ENCODE measurements at regions not wholly inside any gene's neighbourhood (a gene's known extent, or its start where the extent isn't known, plus 50 kb on each side); places are given as distances from the start of the nearest gene placed in this dataset.

- no peak for TF ChIP-seq CTCF (IDR thresholded peaks at IDR 0.05)
- Histone ChIP-seq H3K27me3 (peaks cover 25% of the 10 kb centered on the region), H3K4me3 (ENCODE audit: low read depth in 1 of 2, low read length in 1 of 2) (no peak overlapping the region), H3K27ac (no peak overlapping the region), H3K9me3 (no peaks in the 10 kb centered on the region), H3K36me3 (no peaks in the 10 kb centered on the region), H3K4me1 (ENCODE audit: control insufficient read depth in 1 of 2, insufficient read depth in 1 of 2, low read depth in 1 of 2, low read length in 1 of 2) (no peaks in the 10 kb centered on the region)
These were observed 481.2 kb downstream of the MATN1 start for GRCh38 chr1:30242168-30242567.

GRCh38 chr1:30241681-30242080 is 481.7 kb downstream of the MATN1 start:
- Histone ChIP-seq H3K4me3 (ENCODE audit: low read depth in 1 of 2, low read length in 1 of 2) (no peak overlapping the region), H3K27ac (no peak overlapping the region), H3K27me3 (peaks cover 25% of the 10 kb centered on the region), H3K9me3 (no peaks in the 10 kb centered on the region), H3K4me1 (ENCODE audit: control insufficient read depth in 1 of 2, insufficient read depth in 1 of 2, low read depth in 1 of 2, low read length in 1 of 2) (no peaks in the 10 kb centered on the region), H3K36me3 (no peaks in the 10 kb centered on the region)
- TF ChIP-seq CTCF (IDR thresholded peaks at IDR 0.05), result no peak

- H3K9me3 ChIP-seq, result no peaks in the 10 kb centered on the region
- no peak overlapping the region for H3K4me3 ChIP-seq (ENCODE audit: low read depth in 1 of 2, low read length in 1 of 2)
- no peaks in the 10 kb centered on the region for H3K4me1 ChIP-seq (ENCODE audit: control insufficient read depth in 1 of 2, insufficient read depth in 1 of 2, low read depth in 1 of 2, low read length in 1 of 2)
- no peak overlapping the region for H3K27ac ChIP-seq
- peaks cover 25% of the 10 kb centered on the region for H3K27me3 ChIP-seq
- H3K36me3 ChIP-seq, result no peaks in the 10 kb centered on the region
- TF ChIP-seq CTCF (IDR thresholded peaks at IDR 0.05), result no peak
These were observed 489.3 kb downstream of the MATN1 start for GRCh38 chr1:30234091-30234490.

- H3K9me3 ChIP-seq, result no peaks in the 10 kb centered on the region
- no peak overlapping the region for H3K4me3 ChIP-seq (ENCODE audit: low read depth in 1 of 2, low read length in 1 of 2)
- H3K27ac ChIP-seq, result no peak overlapping the region
- H3K27me3 ChIP-seq, result peaks cover 21% of the 10 kb centered on the region
- no peaks in the 10 kb centered on the region for H3K4me1 ChIP-seq (ENCODE audit: control insufficient read depth in 1 of 2, insufficient read depth in 1 of 2, low read depth in 1 of 2, low read length in 1 of 2)
- peak; percentile 45 for TF ChIP-seq CTCF (IDR thresholded peaks at IDR 0.05)
- no peaks in the 10 kb centered on the region for H3K36me3 ChIP-seq
These were observed 491.0 kb downstream of the MATN1 start for GRCh38 chr1:30232288-30232899.

- H3K27me3 ChIP-seq, result peaks cover 21% of the 10 kb centered on the region
- no peak overlapping the region for H3K4me3 ChIP-seq (ENCODE audit: low read depth in 1 of 2, low read length in 1 of 2)
- no peaks in the 10 kb centered on the region for H3K9me3 ChIP-seq
- H3K4me1 ChIP-seq (ENCODE audit: control insufficient read depth in 1 of 2, insufficient read depth in 1 of 2, low read depth in 1 of 2, low read length in 1 of 2), result no peaks in the 10 kb centered on the region
- H3K36me3 ChIP-seq, result no peaks in the 10 kb centered on the region
- no peak for TF ChIP-seq CTCF (IDR thresholded peaks at IDR 0.05)
- no peak overlapping the region for H3K27ac ChIP-seq
These were observed 493.4 kb downstream of the MATN1 start for GRCh38 chr1:30229960-30230359.

- Histone ChIP-seq H3K27ac (no peak overlapping the region), H3K27me3 (peaks cover 17% of the 10 kb centered on the region), H3K36me3 (no peaks in the 10 kb centered on the region), H3K4me1 (ENCODE audit: control insufficient read depth in 1 of 2, insufficient read depth in 1 of 2, low read depth in 1 of 2, low read length in 1 of 2) (no peaks in the 10 kb centered on the region), H3K4me3 (ENCODE audit: low read depth in 1 of 2, low read length in 1 of 2) (no peak overlapping the region), H3K9me3 (no peaks in the 10 kb centered on the region)
- no peak for TF ChIP-seq CTCF (IDR thresholded peaks at IDR 0.05)
These were observed 493.8 kb downstream of the MATN1 start for GRCh38 chr1:30229557-30229956.
